BJ (cell line): ENCODE measurements at regions not wholly inside any gene's neighbourhood (a gene's known extent, or its start where the extent isn't known, plus 50 kb on each side); places are given as distances from the start of the nearest gene placed in this dataset.

Experiments used
- CTCF ChIA-PET: fragments of 350-600 bp; formaldehyde crosslinking; extraction: SDS; loops from one replicate; lab custom pipeline; 2021; ENCODE audit warnings: antibody characterized with exemption, inconsistent platforms; lab: Yijun Ruan, JAX
- POLR2A ChIA-PET: fragments of 300-600 bp; sonication (Branson Sonifier 250); formaldehyde crosslinking; extraction: SDS; loops from one replicate; lab custom pipeline; 2021; ENCODE audit warnings: antibody characterized with exemption; lab: Charles Lee
- DNase-seq: peaks from one replicate; pipeline ENCODE4 v3.0.0-alpha.2; 2011; ENCODE audit warnings: low read depth
- H3K27me3 ChIP-seq: 2 replicates; pipeline ENCODE4 v1.6.0; 2011; ENCODE audit warnings: low read length; ENCODE audit not compliant: control insufficient read depth, insufficient read depth
- H3K36me3 ChIP-seq: 2 replicates; pipeline ENCODE4 v1.5.1; 2011; ENCODE audit warnings: low read length; ENCODE audit not compliant: control insufficient read depth, insufficient read depth
- H3K4me3 ChIP-seq: 2 replicates; pipeline ENCODE4 v1.5.1; 2011; ENCODE audit warnings: low read depth, mild to moderate bottlenecking, control low read depth, low read length
- CTCF ChIP-seq: IDR thresholded peaks from 2 replicates; pipeline ENCODE4 v1.5.1; 2011; ENCODE audit warnings: low read depth, mild to moderate bottlenecking, control low read depth, inconsistent platforms, low read length, moderate library complexity; ENCODE audit not compliant: insufficient read depth

GRCh38 chr4:149175549-149175948 is 640.1 kb downstream of the IQCM start:
- Histone ChIP-seq H3K36me3 (no peaks in the 10 kb centered on the region), H3K27me3 (no peaks in the 10 kb centered on the region), H3K4me3 (no peak overlapping the region)
- no peak for TF ChIP-seq CTCF
- ChIA-PET CTCF (no interaction called here), POLR2A (no interaction called here)
- DNase-seq, result no peak

GRCh38 chr4:149173241-149174013 is 642.2 kb downstream of the IQCM start:
- no peak for DNase-seq
- CTCF ChIA-PET, result no interaction called here
- Histone ChIP-seq H3K4me3 (no peak overlapping the region), H3K27me3 (no peaks in the 10 kb centered on the region), H3K36me3 (no peaks in the 10 kb centered on the region)
- TF ChIP-seq CTCF, result no peak
- POLR2A ChIA-PET, result no interaction called here

GRCh38 chr4:149168645-149169044 is 647.0 kb downstream of the IQCM start:
- TF ChIP-seq CTCF, result no peak
- CTCF ChIA-PET, result interaction anchor here (0.6 kb wide), 1 partner anchor 1868 kb away, joined by 5 read pairs; no protein-coding TSS in a partner anchor
- no peaks in the 10 kb centered on the region for H3K36me3 ChIP-seq
- no peak overlapping the region for H3K4me3 ChIP-seq
- POLR2A ChIA-PET, result no interaction called here
- H3K27me3 ChIP-seq, result no peaks in the 10 kb centered on the region
- DNase-seq, result no peak

- ChIA-PET POLR2A (no interaction called here), CTCF (no interaction called here)
- TF ChIP-seq CTCF, result no peak
- Histone ChIP-seq H3K36me3 (no peaks in the 10 kb centered on the region), H3K4me3 (no peak overlapping the region), H3K27me3 (no peaks in the 10 kb centered on the region)
- no peak for DNase-seq
Observed at GRCh38 chr4:149166876-149167275, 648.8 kb downstream of the IQCM start.

GRCh38 chr4:149166365-149166764 is 649.3 kb downstream of the IQCM start:
- Histone ChIP-seq H3K4me3 (no peak overlapping the region), H3K36me3 (no peaks in the 10 kb centered on the region), H3K27me3 (no peaks in the 10 kb centered on the region)
- CTCF ChIA-PET, result no interaction called here
- POLR2A ChIA-PET, result no interaction called here
- DNase-seq, result no peak
- no peak for TF ChIP-seq CTCF
